Fibroblast of the aortic adventitia (primary cell): ENCODE measurements at regions not wholly inside any gene's neighbourhood (a gene's known extent, or its start where the extent isn't known, plus 50 kb on each side); places are given as distances from the start of the nearest gene placed in this dataset.
A peak's percentile ranks its signal among the peaks of the same experiment; 100 is the strongest.

Experiments
- DNase-seq: peaks from one replicate; pipeline ENCODE4 v3.0.0-alpha.2; 2010; ENCODE audit warnings: low read depth
- H3K4me3 ChIP-seq: 2 replicates; pipeline ENCODE4 v1.5.1; 2011; ENCODE audit warnings: low read depth, mild to moderate bottlenecking, control low read depth, low read length, moderate library complexity
- TF ChIP-seq, protein P1 (sequence below): IDR thresholded peaks from 2 replicates; pipeline ENCODE4 v1.5.1; 2011; ENCODE audit warnings: mild to moderate bottlenecking, low read length, control low read depth, inconsistent platforms; ENCODE audit not compliant: insufficient read depth

DNA sequence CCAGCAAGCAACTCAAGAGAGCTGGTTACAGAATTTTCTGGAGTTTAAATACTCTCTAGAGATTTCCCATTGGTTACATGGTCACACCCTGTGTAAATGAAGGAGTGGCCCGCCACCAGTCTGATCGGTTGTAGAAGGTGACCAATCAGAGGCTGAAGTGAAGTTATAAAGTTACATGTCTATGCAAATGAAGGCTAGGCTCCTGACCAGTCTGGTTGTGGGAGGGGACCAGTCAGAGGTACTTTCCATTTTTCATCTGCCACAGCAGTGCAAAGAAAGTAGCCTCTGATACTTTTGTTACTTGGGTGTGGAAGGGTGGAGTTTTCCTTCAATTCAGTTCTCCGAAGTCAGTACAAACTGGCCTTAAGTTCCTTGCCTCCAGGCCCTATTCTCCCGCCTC lies 273.7 kb downstream of the BARHL2 start:
- TF ChIP-seq, protein P1, sequence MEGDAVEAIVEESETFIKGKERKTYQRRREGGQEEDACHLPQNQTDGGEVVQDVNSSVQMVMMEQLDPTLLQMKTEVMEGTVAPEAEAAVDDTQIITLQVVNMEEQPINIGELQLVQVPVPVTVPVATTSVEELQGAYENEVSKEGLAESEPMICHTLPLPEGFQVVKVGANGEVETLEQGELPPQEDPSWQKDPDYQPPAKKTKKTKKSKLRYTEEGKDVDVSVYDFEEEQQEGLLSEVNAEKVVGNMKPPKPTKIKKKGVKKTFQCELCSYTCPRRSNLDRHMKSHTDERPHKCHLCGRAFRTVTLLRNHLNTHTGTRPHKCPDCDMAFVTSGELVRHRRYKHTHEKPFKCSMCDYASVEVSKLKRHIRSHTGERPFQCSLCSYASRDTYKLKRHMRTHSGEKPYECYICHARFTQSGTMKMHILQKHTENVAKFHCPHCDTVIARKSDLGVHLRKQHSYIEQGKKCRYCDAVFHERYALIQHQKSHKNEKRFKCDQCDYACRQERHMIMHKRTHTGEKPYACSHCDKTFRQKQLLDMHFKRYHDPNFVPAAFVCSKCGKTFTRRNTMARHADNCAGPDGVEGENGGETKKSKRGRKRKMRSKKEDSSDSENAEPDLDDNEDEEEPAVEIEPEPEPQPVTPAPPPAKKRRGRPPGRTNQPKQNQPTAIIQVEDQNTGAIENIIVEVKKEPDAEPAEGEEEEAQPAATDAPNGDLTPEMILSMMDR, result no peak
- no peak for DNase-seq
- no peak overlapping the region for H3K4me3 ChIP-seq

DNA sequence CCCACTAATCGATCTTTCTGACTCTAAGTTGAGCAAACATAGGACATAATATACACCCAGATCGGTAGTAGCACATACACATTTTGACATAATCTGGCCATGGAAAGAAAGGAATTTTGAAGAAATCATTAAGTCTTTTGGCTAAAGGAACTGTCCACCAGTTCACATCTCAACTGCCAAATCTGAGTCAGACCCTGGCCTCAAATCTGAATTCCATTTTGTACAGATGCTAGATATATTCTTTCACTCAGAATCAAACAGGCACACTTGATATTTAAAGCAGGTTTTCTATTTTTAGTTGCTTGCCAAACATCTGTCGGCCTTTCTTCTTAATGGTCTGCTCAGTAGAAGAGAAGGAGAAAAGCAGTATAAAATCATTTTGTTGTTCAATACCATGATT lies 281.8 kb downstream of the BARHL2 start:
- no peak overlapping the region for H3K4me3 ChIP-seq
- TF ChIP-seq, protein P1, result no peak
- peak; percentile 1 for DNase-seq

DNA sequence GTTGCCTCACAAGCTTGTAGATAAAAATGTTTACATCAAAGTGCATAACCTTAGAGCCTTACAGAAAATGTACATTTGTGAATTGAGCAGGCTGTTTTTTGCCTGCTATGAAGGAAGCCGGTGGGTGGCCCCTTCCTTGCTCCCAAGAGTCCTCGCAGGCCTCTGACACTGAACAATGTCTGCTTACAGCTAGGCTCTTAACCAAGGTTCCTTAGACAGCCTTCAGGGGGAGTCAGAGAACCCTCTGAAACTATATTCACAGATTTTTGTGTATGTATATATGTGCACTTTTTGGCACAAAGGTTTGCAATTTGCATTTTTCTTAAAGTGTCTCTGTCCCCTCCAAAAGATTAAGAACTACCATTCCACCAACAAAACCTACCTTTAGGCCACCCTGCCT lies 282.6 kb downstream of the BARHL2 start:
- no peak for DNase-seq
- no peak overlapping the region for H3K4me3 ChIP-seq
- TF ChIP-seq, protein P1, result peak; percentile 15

- H3K4me3 ChIP-seq, result no peak overlapping the region
- TF ChIP-seq, protein P1, result no peak
- DNase-seq, result peak; percentile 21
These were observed 300.0 kb downstream of the BARHL2 start for GRCh38 chr1:90417126-90417525.

GRCh38 chr1:90414201-90414600 lies 302.9 kb downstream of the BARHL2 start:
- H3K4me3 ChIP-seq, result no peak overlapping the region
- no peak for DNase-seq
- TF ChIP-seq, protein P1, result no peak

DNA sequence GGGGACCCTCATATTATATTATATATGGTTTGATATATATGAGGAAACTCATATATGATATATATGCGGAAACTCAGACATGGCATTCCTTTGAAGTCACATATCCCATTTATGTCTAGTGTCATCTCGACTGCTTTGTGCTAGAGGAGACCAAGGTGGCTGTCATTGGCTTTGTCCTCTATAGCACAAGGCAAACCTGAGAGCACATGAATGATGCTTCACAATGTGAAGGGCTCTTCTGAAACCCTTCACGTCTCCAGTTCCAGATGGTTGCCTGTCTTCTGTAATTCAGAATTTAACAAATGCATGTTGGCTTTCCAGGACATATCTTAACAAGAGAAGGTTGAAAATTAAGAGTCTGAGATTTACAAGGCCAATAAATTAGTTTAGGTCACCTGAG lies 303.6 kb downstream of the BARHL2 start:
- no peak overlapping the region for H3K4me3 ChIP-seq
- TF ChIP-seq, protein P1, result no peak
- no peak for DNase-seq

GRCh38 chr1:90412563-90412962 lies 304.5 kb downstream of the BARHL2 start:
- TF ChIP-seq, protein P1, result no peak
- no peak for DNase-seq
- H3K4me3 ChIP-seq, result no peak overlapping the region
